ENCODE measurements at regions not wholly inside any gene's neighbourhood (a gene's known extent, or its start where the extent isn't known, plus 50 kb on each side); places are given as distances from the start of the nearest gene placed in this dataset.

- H3K4me3 ChIP-seq (ENCODE audit: low read depth, low read length) = no peak overlapping the region
- TF ChIP-seq CTCF (IDR thresholded peaks at IDR 0.05; ENCODE audit: insufficient read depth, low read depth, low read length) = no peak
- DNase-seq (ENCODE audit: low read depth) = no peak
These were observed 324.0 kb upstream of the ACVR2A start for GRCh38 chr2:147520817-147521216.

- no peak for TF ChIP-seq CTCF (IDR thresholded peaks at IDR 0.05; ENCODE audit: insufficient read depth, low read depth, low read length)
- H3K4me3 ChIP-seq (ENCODE audit: low read depth, low read length) = no peak overlapping the region
- DNase-seq (ENCODE audit: low read depth) = no peak
These were observed 325.7 kb upstream of the ACVR2A start for GRCh38 chr2:147519178-147519577.

GRCh38 chr2:147515213-147515612 is 329.6 kb upstream of the ACVR2A start:
- H3K4me3 ChIP-seq (ENCODE audit: low read depth, low read length) = no peak overlapping the region
- TF ChIP-seq CTCF (IDR thresholded peaks at IDR 0.05; ENCODE audit: insufficient read depth, low read depth, low read length) = no peak
- DNase-seq (ENCODE audit: low read depth) = no peak

- no peak for TF ChIP-seq CTCF (IDR thresholded peaks at IDR 0.05; ENCODE audit: insufficient read depth, low read depth, low read length)
- H3K4me3 ChIP-seq (ENCODE audit: low read depth, low read length) = no peak overlapping the region
- no peak for DNase-seq (ENCODE audit: low read depth)
These were observed 332.6 kb upstream of the ACVR2A start for GRCh38 chr2:147512206-147512605.

- DNase-seq (ENCODE audit: low read depth) = peak; percentile 23
- no peak overlapping the region for H3K4me3 ChIP-seq (ENCODE audit: low read depth, low read length)
These were observed 333.3 kb upstream of the ACVR2A start for GRCh38 chr2:147511491-147511948.

GRCh38 chr2:147509821-147510220 is 335.0 kb upstream of the ACVR2A start:
- TF ChIP-seq CTCF (IDR thresholded peaks at IDR 0.05; ENCODE audit: insufficient read depth, low read depth, low read length) = no peak
- DNase-seq (ENCODE audit: low read depth) = no peak
- H3K4me3 ChIP-seq (ENCODE audit: low read depth, low read length) = no peak overlapping the region

More at GRCh38 chr2:147511491-147511948, 333.3 kb upstream of the ACVR2A start:
- no peak for TF ChIP-seq CTCF (IDR thresholded peaks at IDR 0.05; ENCODE audit: insufficient read depth, low read depth, low read length)

- no peak for DNase-seq (ENCODE audit: low read depth)
- no peak for TF ChIP-seq CTCF (IDR thresholded peaks at IDR 0.05; ENCODE audit: insufficient read depth, low read depth, low read length)
- no peak overlapping the region for H3K4me3 ChIP-seq (ENCODE audit: low read depth, low read length)
These were observed 337.9 kb upstream of the ACVR2A start for GRCh38 chr2:147506889-147507288.
